GM19239 (cell line): ENCODE measurements at regions not wholly inside any gene's neighbourhood (a gene's known extent, or its start where the extent isn't known, plus 50 kb on each side); places are given as distances from the start of the nearest gene placed in this dataset.
"Not testable (repeated sequence)": the region's sequence is repeated elsewhere in the genome, so short reads cannot be mapped to it uniquely, and the experiment has no call there.

Experiments used
- DNase-seq: peaks from one replicate; pipeline ENCODE4 v3.0.0; 2011; ENCODE audit warnings: low spot score; ENCODE audit not compliant: insufficient read length
- FAIRE-seq: peaks from 2 replicates; lab custom pipeline; 2011; peaks lifted over from hg19 to GRCh38; lab: Jason Lieb, UNC

GRCh38 chr5:126126574-126126973 is 296.6 kb upstream of the GRAMD2B start:
- DNase-seq (no peak), FAIRE-seq (no peak)

- FAIRE-seq, DNase-seq: not testable (repeated sequence)
Observed at GRCh38 chr5:126127371-126127770, 295.8 kb upstream of the GRAMD2B start.

- FAIRE-seq (no peak), DNase-seq (no peak)
Observed at GRCh38 chr5:126129431-126129830, 293.8 kb upstream of the GRAMD2B start.

GRCh38 chr5:126133424-126133823 is 289.8 kb upstream of the GRAMD2B start:
- DNase-seq (no peak), FAIRE-seq (no peak)

- FAIRE-seq (no peak), DNase-seq (no peak)
Observed at GRCh38 chr5:126137891-126138280, 285.3 kb upstream of the GRAMD2B start.

- no peak for FAIRE-seq
- no peak for DNase-seq
Observed at GRCh38 chr5:126138281-126138931, 284.8 kb upstream of the GRAMD2B start.

GRCh38 chr5:126139086-126139485 is 284.1 kb upstream of the GRAMD2B start:
- DNase-seq: no peak
- FAIRE-seq: no peak

GRCh38 chr5:126139773-126140172 is 283.4 kb upstream of the GRAMD2B start:
- DNase-seq: no peak

GRCh38 chr5:126143622-126144021 is 279.6 kb upstream of the GRAMD2B start:
- no peak for FAIRE-seq
- no peak for DNase-seq

More at GRCh38 chr5:126139773-126140172, 283.4 kb upstream of the GRAMD2B start:
- no peak for FAIRE-seq

- not testable (repeated sequence) for DNase-seq, FAIRE-seq
Observed at GRCh38 chr5:126150319-126150718, 272.9 kb upstream of the GRAMD2B start.

GRCh38 chr5:126155298-126155697 is 267.9 kb upstream of the GRAMD2B start:
- not testable (repeated sequence) for DNase-seq, FAIRE-seq

- no peak for DNase-seq
- FAIRE-seq: no peak
Observed at GRCh38 chr5:126166368-126166767, 256.8 kb upstream of the GRAMD2B start.

- no peak for FAIRE-seq
Observed at GRCh38 chr5:126168785-126169184, 254.4 kb upstream of the GRAMD2B start.

GRCh38 chr5:126171916-126172315 is 251.3 kb upstream of the GRAMD2B start:
- FAIRE-seq (no peak), DNase-seq (no peak)

More at GRCh38 chr5:126168785-126169184, 254.4 kb upstream of the GRAMD2B start:
- no peak for DNase-seq

- DNase-seq (no peak), FAIRE-seq (no peak)
Observed at GRCh38 chr5:126172812-126173211, 250.4 kb upstream of the GRAMD2B start.

GRCh38 chr5:126178521-126178920 is 244.7 kb upstream of the GRAMD2B start:
- DNase-seq: no peak
- no peak for FAIRE-seq

GRCh38 chr5:126182971-126183695 is 240.1 kb upstream of the GRAMD2B start:
- no peak for FAIRE-seq

GRCh38 chr5:126184474-126184873 is 238.7 kb upstream of the GRAMD2B start:
- no peak for FAIRE-seq
- no peak for DNase-seq

More at GRCh38 chr5:126182971-126183695, 240.1 kb upstream of the GRAMD2B start:
- no peak for DNase-seq

- no peak for DNase-seq
- no peak for FAIRE-seq
Observed at GRCh38 chr5:126186210-126186609, 237.0 kb upstream of the GRAMD2B start.

GRCh38 chr5:126188804-126189203 is 234.4 kb upstream of the GRAMD2B start:
- no peak for DNase-seq
- FAIRE-seq: no peak

- FAIRE-seq: no peak
- no peak for DNase-seq
Observed at GRCh38 chr5:126189231-126189630, 234.0 kb upstream of the GRAMD2B start.

GRCh38 chr5:126189862-126190261 is 233.3 kb upstream of the GRAMD2B start:
- DNase-seq: no peak
- no peak for FAIRE-seq
